Osteoblast (primary cell): ENCODE measurements at regions not wholly inside any gene's neighbourhood (a gene's known extent, or its start where the extent isn't known, plus 50 kb on each side); places are given as distances from the start of the nearest gene placed in this dataset.

ENCODE experiments used
- DNase-seq: peaks from one replicate; pipeline ENCODE4 v3.0.0; 2011; ENCODE audit warnings: low spot score, mixed read lengths; ENCODE audit not compliant: insufficient read length; ENCODE audit errors: missing footprints
- H2AFZ ChIP-seq: 2 replicates; pipeline ENCODE4 v1.6.0; 2011; ENCODE audit warnings: mild to moderate bottlenecking, low read length
- H3K27ac ChIP-seq: 2 replicates; pipeline ENCODE4 v1.5.1; 2011; ENCODE audit warnings: mild to moderate bottlenecking, low read depth, low read length, moderate library complexity
- H3K27me3 ChIP-seq: 2 replicates; pipeline ENCODE4 v1.6.0; 2012; ENCODE audit warnings: mild to moderate bottlenecking, control low read depth, inconsistent platforms, low read length, moderate library complexity; ENCODE audit not compliant: insufficient read depth
- H3K36me3 ChIP-seq: 2 replicates; pipeline ENCODE4 v1.5.1; 2011; ENCODE audit warnings: mild to moderate bottlenecking, low read length, control low read depth, moderate library complexity; ENCODE audit not compliant: insufficient read depth
- H3K4me1 ChIP-seq: 2 replicates; pipeline ENCODE4 v1.5.1; 2011; ENCODE audit warnings: mild to moderate bottlenecking, low read length, control low read depth, moderate library complexity; ENCODE audit not compliant: insufficient read depth
- H3K4me2 ChIP-seq: 2 replicates; pipeline ENCODE4 v1.6.0; 2011; ENCODE audit warnings: mild to moderate bottlenecking, low read length; ENCODE audit not compliant: insufficient read depth
- H3K4me3 ChIP-seq: fragments of 200-600 bp; sonication (generic); 3 replicates; pipeline ENCODE4 v1.5.1; 2012; ENCODE audit warnings: mild to moderate bottlenecking, low read length, inconsistent platforms; ENCODE audit not compliant: insufficient read depth
- H3K79me2 ChIP-seq: 2 replicates; pipeline ENCODE4 v1.6.0; 2012; ENCODE audit warnings: mild to moderate bottlenecking, low read length, control low read depth, inconsistent platforms; ENCODE audit not compliant: insufficient read depth
- H3K9me3 ChIP-seq: 2 replicates; pipeline ENCODE4 v1.5.1; 2011; ENCODE audit warnings: low read depth, low read length, control low read depth
- H4K20me1 ChIP-seq: 2 replicates; pipeline ENCODE4 v1.6.0; 2012; ENCODE audit warnings: mild to moderate bottlenecking, low read length, control low read depth; ENCODE audit not compliant: insufficient read depth
- TF ChIP-seq, protein P1 (sequence below): IDR thresholded peaks from 2 replicates; pipeline ENCODE4 v1.5.1; 2011; ENCODE audit warnings: mild to moderate bottlenecking, low read depth, low read length, moderate library complexity; ENCODE audit errors: extremely low read depth

GRCh38 chr18:27685091-27685490, 491.8 kb downstream of the CDH2 start:
- Histone ChIP-seq H3K79me2 (no peaks in the 10 kb centered on the region), H3K4me2 (no peak overlapping the region), H3K27me3 (peaks cover 2% of the 10 kb centered on the region), H3K4me3 (no peak overlapping the region), H2AFZ (peak overlapping the region; percentile 38), H3K36me3 (no peaks in the 10 kb centered on the region), H3K4me1 (peaks cover 3% of the 10 kb centered on the region), H3K27ac (no peak overlapping the region), H4K20me1 (no peaks in the 10 kb centered on the region), H3K9me3 (no peaks in the 10 kb centered on the region)
- TF ChIP-seq, protein P1, sequence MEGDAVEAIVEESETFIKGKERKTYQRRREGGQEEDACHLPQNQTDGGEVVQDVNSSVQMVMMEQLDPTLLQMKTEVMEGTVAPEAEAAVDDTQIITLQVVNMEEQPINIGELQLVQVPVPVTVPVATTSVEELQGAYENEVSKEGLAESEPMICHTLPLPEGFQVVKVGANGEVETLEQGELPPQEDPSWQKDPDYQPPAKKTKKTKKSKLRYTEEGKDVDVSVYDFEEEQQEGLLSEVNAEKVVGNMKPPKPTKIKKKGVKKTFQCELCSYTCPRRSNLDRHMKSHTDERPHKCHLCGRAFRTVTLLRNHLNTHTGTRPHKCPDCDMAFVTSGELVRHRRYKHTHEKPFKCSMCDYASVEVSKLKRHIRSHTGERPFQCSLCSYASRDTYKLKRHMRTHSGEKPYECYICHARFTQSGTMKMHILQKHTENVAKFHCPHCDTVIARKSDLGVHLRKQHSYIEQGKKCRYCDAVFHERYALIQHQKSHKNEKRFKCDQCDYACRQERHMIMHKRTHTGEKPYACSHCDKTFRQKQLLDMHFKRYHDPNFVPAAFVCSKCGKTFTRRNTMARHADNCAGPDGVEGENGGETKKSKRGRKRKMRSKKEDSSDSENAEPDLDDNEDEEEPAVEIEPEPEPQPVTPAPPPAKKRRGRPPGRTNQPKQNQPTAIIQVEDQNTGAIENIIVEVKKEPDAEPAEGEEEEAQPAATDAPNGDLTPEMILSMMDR = no peak
- no peak for DNase-seq

GRCh38 chr18:27674411-27674810, 489.3 kb upstream of the CHST9 start:
- Histone ChIP-seq H3K4me3 (no peak overlapping the region), H4K20me1 (no peaks in the 10 kb centered on the region), H3K4me1 (no peaks in the 10 kb centered on the region), H2AFZ (no peak overlapping the region), H3K79me2 (no peaks in the 10 kb centered on the region), H3K27ac (no peak overlapping the region), H3K27me3 (peaks cover 7% of the 10 kb centered on the region), H3K36me3 (no peaks in the 10 kb centered on the region), H3K4me2 (no peak overlapping the region), H3K9me3 (no peaks in the 10 kb centered on the region)
- DNase-seq = no peak
- TF ChIP-seq, protein P1 = no peak

GRCh38 chr18:27673861-27674260, 488.8 kb upstream of the CHST9 start:
- Histone ChIP-seq H3K79me2 (no peaks in the 10 kb centered on the region), H3K4me1 (no peaks in the 10 kb centered on the region), H3K27me3 (peaks cover 7% of the 10 kb centered on the region), H2AFZ (no peak overlapping the region), H3K4me3 (no peak overlapping the region), H3K36me3 (no peaks in the 10 kb centered on the region), H3K4me2 (no peak overlapping the region), H4K20me1 (no peaks in the 10 kb centered on the region), H3K27ac (no peak overlapping the region), H3K9me3 (no peaks in the 10 kb centered on the region)
- no peak for DNase-seq
- TF ChIP-seq, protein P1 = no peak

GRCh38 chr18:27668158-27668557, 483.1 kb upstream of the CHST9 start:
- DNase-seq = peak; percentile 53
- Histone ChIP-seq H4K20me1 (no peaks in the 10 kb centered on the region), H3K36me3 (no peaks in the 10 kb centered on the region), H3K27me3 (no peaks in the 10 kb centered on the region), H3K27ac (peak overlapping the region; percentile 29), H2AFZ (no peak overlapping the region), H3K79me2 (no peaks in the 10 kb centered on the region), H3K4me2 (peak overlapping the region; percentile 48), H3K4me3 (no peak overlapping the region), H3K4me1 (peaks cover 29% of the 10 kb centered on the region), H3K9me3 (no peaks in the 10 kb centered on the region)
- TF ChIP-seq, protein P1 = no peak
